ENCODE measurements at regions not wholly inside any gene's neighbourhood (a gene's known extent, or its start where the extent isn't known, plus 50 kb on each side); places are given as distances from the start of the nearest gene placed in this dataset.

- H3K79me2 ChIP-seq (ENCODE audit: insufficient read depth, low read length) = no peaks in the 10 kb centered on the region
- DNase-seq (ENCODE audit: low read depth, low spot score) (no peak), ATAC-seq (no peak)
- CTCF ChIA-PET = no interaction called here
- H3K27me3 ChIP-seq (ENCODE audit: insufficient read depth, low read length) = no peaks in the 10 kb centered on the region
- no peaks in the 10 kb centered on the region for H3K9me2 ChIP-seq (ENCODE audit: insufficient read depth)
- no peak overlapping the region for H3K4me2 ChIP-seq (ENCODE audit: low read length)
- no peak overlapping the region for H3K4me3 ChIP-seq (replicated peaks in 1 of 2; ENCODE audit: low read depth in 1 of 2, low read length in 2 of 2)
- POLR2A ChIA-PET = no interaction called here
- BruUV-seq (replicated peaks) = no TSS peak
- H3K4me1 ChIP-seq (ENCODE audit: control insufficient read depth in 1 of 2, insufficient read depth in 2 of 2, low read length in 2 of 2) = no peaks in the 10 kb centered on the region
- TF ChIP-seq, protein P1, sequence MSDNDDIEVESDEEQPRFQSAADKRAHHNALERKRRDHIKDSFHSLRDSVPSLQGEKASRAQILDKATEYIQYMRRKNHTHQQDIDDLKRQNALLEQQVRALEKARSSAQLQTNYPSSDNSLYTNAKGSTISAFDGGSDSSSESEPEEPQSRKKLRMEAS (IDR thresholded peaks at IDR 0.05) = no peak
- H3K9me3 ChIP-seq (ENCODE audit: control insufficient read depth in 1 of 2, insufficient read depth in 1 of 2, low read depth in 1 of 2, low read length in 2 of 2) = no peaks in the 10 kb centered on the region
- no peaks in the 10 kb centered on the region for H4K20me1 ChIP-seq (ENCODE audit: insufficient read depth)
- H3K9ac ChIP-seq (ENCODE audit: low read length) = no peak overlapping the region
- no peak overlapping the region for H3K27ac ChIP-seq (ENCODE audit: low read depth, low read length)
- RAD21 ChIA-PET (ENCODE audit: low non-redundant PET in 1 of 2, low total read pairs in 2 of 2, uncharacterized antibody in 2 of 2, unreplicated experiment in 2 of 2) = no interaction called here
- H2AFZ ChIP-seq (ENCODE audit: low read depth, low read length, poor library complexity, severe bottlenecking) = no peak overlapping the region
- intact Hi-C loops (cut with micrococcal nuclease) = no loop called here
- H3K36me3 ChIP-seq (ENCODE audit: control insufficient read depth in 1 of 2, insufficient read depth in 2 of 2, low read length in 2 of 2) = no peaks in the 10 kb centered on the region
Measured at GRCh38 chr3:159005137-159005536, 203.3 kb downstream of the MFSD1 start.

GRCh38 chr3:159007331-159007730 lies 205.5 kb downstream of the MFSD1 start:
- no peak for ATAC-seq
- no peaks in the 10 kb centered on the region for H4K20me1 ChIP-seq (ENCODE audit: insufficient read depth)
- no peaks in the 10 kb centered on the region for H3K27me3 ChIP-seq (ENCODE audit: insufficient read depth, low read length)
- H3K4me1 ChIP-seq (ENCODE audit: control insufficient read depth in 1 of 2, insufficient read depth in 2 of 2, low read length in 2 of 2) = no peaks in the 10 kb centered on the region
- POLR2A ChIA-PET = no interaction called here
- H3K4me3 ChIP-seq (replicated peaks in 1 of 2; ENCODE audit: low read depth in 1 of 2, low read length in 2 of 2) = no peak overlapping the region
- no peak overlapping the region for H3K9ac ChIP-seq (ENCODE audit: low read length)
- TF ChIP-seq CEBPB (IDR thresholded peaks at IDR 0.05; ENCODE audit: low read depth) (no peak), FOSL1 (IDR thresholded peaks at IDR 0.05; ENCODE audit: low read depth) (no peak), RAD21 (IDR thresholded peaks at IDR 0.05; ENCODE audit: low read depth) (no peak), POLR2A (IDR thresholded peaks at IDR 0.05; ENCODE audit: borderline replicate concordance, extremely low read depth, insufficient read depth, insufficient read length) (no peak), SIN3A (IDR thresholded peaks at IDR 0.05; ENCODE audit: low read depth) (no peak), YY1 (IDR thresholded peaks at IDR 0.05; ENCODE audit: extremely low read depth, insufficient replicate concordance, low read depth, low read length) (no peak), ZNF274 (IDR thresholded peaks at IDR 0.05; ENCODE audit: low read depth, low read length) (no peak), EZH2phosphoT487 (IDR thresholded peaks at IDR 0.05; ENCODE audit: borderline replicate concordance) (no peak), CBX3 (IDR thresholded peaks at IDR 0.05; ENCODE audit: low read depth) (no peak), REST (IDR thresholded peaks at IDR 0.05; ENCODE audit: low read depth) (no peak), EZH2 (IDR thresholded peaks at IDR 0.05) (no peak), ZFX (IDR thresholded peaks at IDR 0.05) (no peak)
- TF ChIP-seq, protein P2, sequence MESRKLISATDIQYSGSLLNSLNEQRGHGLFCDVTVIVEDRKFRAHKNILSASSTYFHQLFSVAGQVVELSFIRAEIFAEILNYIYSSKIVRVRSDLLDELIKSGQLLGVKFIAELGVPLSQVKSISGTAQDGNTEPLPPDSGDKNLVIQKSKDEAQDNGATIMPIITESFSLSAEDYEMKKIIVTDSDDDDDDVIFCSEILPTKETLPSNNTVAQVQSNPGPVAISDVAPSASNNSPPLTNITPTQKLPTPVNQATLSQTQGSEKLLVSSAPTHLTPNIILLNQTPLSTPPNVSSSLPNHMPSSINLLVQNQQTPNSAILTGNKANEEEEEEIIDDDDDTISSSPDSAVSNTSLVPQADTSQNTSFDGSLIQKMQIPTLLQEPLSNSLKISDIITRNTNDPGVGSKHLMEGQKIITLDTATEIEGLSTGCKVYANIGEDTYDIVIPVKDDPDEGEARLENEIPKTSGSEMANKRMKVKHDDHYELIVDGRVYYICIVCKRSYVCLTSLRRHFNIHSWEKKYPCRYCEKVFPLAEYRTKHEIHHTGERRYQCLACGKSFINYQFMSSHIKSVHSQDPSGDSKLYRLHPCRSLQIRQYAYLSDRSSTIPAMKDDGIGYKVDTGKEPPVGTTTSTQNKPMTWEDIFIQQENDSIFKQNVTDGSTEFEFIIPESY (IDR thresholded peaks at IDR 0.05; ENCODE audit: extremely low read depth, insufficient replicate concordance, low read length) = no peak
- H3K79me2 ChIP-seq (ENCODE audit: insufficient read depth, low read length) = no peaks in the 10 kb centered on the region
- H2AFZ ChIP-seq (ENCODE audit: low read depth, low read length, poor library complexity, severe bottlenecking) = no peak overlapping the region
- H3K9me2 ChIP-seq (ENCODE audit: insufficient read depth) = no peaks in the 10 kb centered on the region
- H3K9me3 ChIP-seq (ENCODE audit: control insufficient read depth in 1 of 2, insufficient read depth in 1 of 2, low read depth in 1 of 2, low read length in 2 of 2) = no peaks in the 10 kb centered on the region
- RAD21 ChIA-PET (ENCODE audit: low non-redundant PET in 1 of 2, low total read pairs in 2 of 2, uncharacterized antibody in 2 of 2, unreplicated experiment in 2 of 2) = no interaction called here
- no peak overlapping the region for H3K27ac ChIP-seq (ENCODE audit: low read depth, low read length)
- intact Hi-C loops (cut with micrococcal nuclease) = no loop called here
- CTCF ChIA-PET = no interaction called here
- BruUV-seq (replicated peaks) = no TSS peak
- no peaks in the 10 kb centered on the region for H3K36me3 ChIP-seq (ENCODE audit: control insufficient read depth in 1 of 2, insufficient read depth in 2 of 2, low read length in 2 of 2)
- no peak overlapping the region for H3K4me2 ChIP-seq (ENCODE audit: low read length)
- no peak for DNase-seq (ENCODE audit: low read depth, low spot score)

Measured in HCT116 (cell line).